ENCODE measurements at regions not wholly inside any gene's neighbourhood (a gene's known extent, or its start where the extent isn't known, plus 50 kb on each side); places are given as distances from the start of the nearest gene placed in this dataset.
"Not testable (repeated sequence)": the region's sequence is repeated elsewhere in the genome, so short reads cannot be mapped to it uniquely, and the experiment has no call there.

DNA sequence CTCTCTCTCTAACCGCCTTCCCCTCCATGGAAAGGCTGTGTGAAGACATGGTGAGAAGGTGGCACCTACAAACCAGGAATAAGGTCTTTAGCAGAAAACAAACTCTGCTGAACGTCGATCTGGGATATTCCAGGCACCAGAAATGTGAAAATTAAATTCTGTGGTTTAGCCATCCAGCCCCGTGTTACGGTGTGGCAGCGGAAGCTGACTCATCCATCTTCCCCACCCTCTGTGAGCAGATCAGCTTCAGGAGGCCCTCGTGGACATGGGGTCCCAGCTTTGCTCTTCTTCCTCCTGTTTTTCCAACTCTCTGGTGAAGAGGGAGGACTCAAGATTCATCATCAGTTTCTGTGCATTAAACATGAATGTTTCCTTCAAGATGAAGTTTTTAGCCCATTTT is 1164.8 kb downstream of the RPIA start:
- TF ChIP-seq EZH2 (IDR thresholded peaks at IDR 0.05); POLR2AphosphoS5 (IDR thresholded peaks at IDR 0.05; ENCODE audit: borderline replicate concordance, low read depth, low read length): not testable (repeated sequence)

Data from SK-N-MC (cell line).